Putamen (tissue), 1 donor: ENCODE measurements at regions not wholly inside any gene's neighbourhood (a gene's known extent, or its start where the extent isn't known, plus 50 kb on each side); places are given as distances from the start of the nearest gene placed in this dataset.

Experiments
- DNase-seq: peaks from one replicate; pipeline ENCODE4 v3.0.0-alpha.2; 2016; ENCODE audit warnings: low spot score

- DNase-seq, result no peak
Measured at GRCh38 chr18:78625847-78626246, 353.8 kb upstream of the SALL3 start.

- DNase-seq, result no peak
Measured at GRCh38 chr18:78627551-78628346, 351.9 kb upstream of the SALL3 start.

- no peak for DNase-seq
Measured at GRCh38 chr18:78629426-78629825, 350.2 kb upstream of the SALL3 start.

GRCh38 chr18:78630356-78630755 lies 349.3 kb upstream of the SALL3 start:
- no peak for DNase-seq

GRCh38 chr18:78630981-78631510 lies 348.6 kb upstream of the SALL3 start:
- no peak for DNase-seq

- DNase-seq, result no peak
Measured at GRCh38 chr18:78632111-78632541, 347.5 kb upstream of the SALL3 start.

GRCh38 chr18:78634061-78634696 lies 345.4 kb upstream of the SALL3 start:
- no peak for DNase-seq

- DNase-seq, result no peak
Measured at GRCh38 chr18:78635093-78635800, 344.4 kb upstream of the SALL3 start.

GRCh38 chr18:78636260-78636659 lies 343.4 kb upstream of the SALL3 start:
- no peak for DNase-seq

GRCh38 chr18:78637442-78638402 lies 341.9 kb upstream of the SALL3 start:
- no peak for DNase-seq

- no peak for DNase-seq
Measured at GRCh38 chr18:78639006-78639950, 340.3 kb upstream of the SALL3 start.

- no peak for DNase-seq
Measured at GRCh38 chr18:78640246-78640995, 339.2 kb upstream of the SALL3 start.

- no peak for DNase-seq
Measured at GRCh38 chr18:78641689-78642231, 337.9 kb upstream of the SALL3 start.

GRCh38 chr18:78642296-78642951 lies 337.2 kb upstream of the SALL3 start:
- DNase-seq, result no peak

GRCh38 chr18:78643004-78643403 lies 336.6 kb upstream of the SALL3 start:
- DNase-seq, result peak; percentile 48

GRCh38 chr18:78643981-78644380 lies 335.6 kb upstream of the SALL3 start:
- DNase-seq, result no peak

- DNase-seq, result no peak
Measured at GRCh38 chr18:78645216-78645615, 334.4 kb upstream of the SALL3 start.

GRCh38 chr18:78647018-78647417 lies 332.6 kb upstream of the SALL3 start:
- no peak for DNase-seq

- no peak for DNase-seq
Measured at GRCh38 chr18:78649421-78649820, 330.2 kb upstream of the SALL3 start.
